ENCODE measurements at regions not wholly inside any gene's neighbourhood (a gene's known extent, or its start where the extent isn't known, plus 50 kb on each side); places are given as distances from the start of the nearest gene placed in this dataset.

- TF ChIP-seq, protein P1, sequence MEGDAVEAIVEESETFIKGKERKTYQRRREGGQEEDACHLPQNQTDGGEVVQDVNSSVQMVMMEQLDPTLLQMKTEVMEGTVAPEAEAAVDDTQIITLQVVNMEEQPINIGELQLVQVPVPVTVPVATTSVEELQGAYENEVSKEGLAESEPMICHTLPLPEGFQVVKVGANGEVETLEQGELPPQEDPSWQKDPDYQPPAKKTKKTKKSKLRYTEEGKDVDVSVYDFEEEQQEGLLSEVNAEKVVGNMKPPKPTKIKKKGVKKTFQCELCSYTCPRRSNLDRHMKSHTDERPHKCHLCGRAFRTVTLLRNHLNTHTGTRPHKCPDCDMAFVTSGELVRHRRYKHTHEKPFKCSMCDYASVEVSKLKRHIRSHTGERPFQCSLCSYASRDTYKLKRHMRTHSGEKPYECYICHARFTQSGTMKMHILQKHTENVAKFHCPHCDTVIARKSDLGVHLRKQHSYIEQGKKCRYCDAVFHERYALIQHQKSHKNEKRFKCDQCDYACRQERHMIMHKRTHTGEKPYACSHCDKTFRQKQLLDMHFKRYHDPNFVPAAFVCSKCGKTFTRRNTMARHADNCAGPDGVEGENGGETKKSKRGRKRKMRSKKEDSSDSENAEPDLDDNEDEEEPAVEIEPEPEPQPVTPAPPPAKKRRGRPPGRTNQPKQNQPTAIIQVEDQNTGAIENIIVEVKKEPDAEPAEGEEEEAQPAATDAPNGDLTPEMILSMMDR (IDR thresholded peaks at IDR 0.05; ENCODE audit: low read depth, low read length, missing control alignments), result no peak
- no peak overlapping the region for H3K4me3 ChIP-seq (replicated peaks; ENCODE audit: low read depth, low read length)
- DNase-seq (ENCODE audit: extremely low read depth, low read depth), result no peak
Measured at GRCh38 chr6:132868057-132868456, 53.7 kb downstream of the RPS12 start.

- TF ChIP-seq, protein P1 (IDR thresholded peaks at IDR 0.05; ENCODE audit: low read depth, low read length, missing control alignments), result no peak
- no peak for DNase-seq (ENCODE audit: extremely low read depth, low read depth)
- no peak overlapping the region for H3K4me3 ChIP-seq (replicated peaks; ENCODE audit: low read depth, low read length)
Measured at GRCh38 chr6:132872923-132873322, 58.6 kb downstream of the RPS12 start.

- no peak overlapping the region for H3K4me3 ChIP-seq (replicated peaks; ENCODE audit: low read depth, low read length)
- DNase-seq (ENCODE audit: extremely low read depth, low read depth), result no peak
- TF ChIP-seq, protein P1 (IDR thresholded peaks at IDR 0.05; ENCODE audit: low read depth, low read length, missing control alignments), result no peak
Measured at GRCh38 chr6:132877003-132877402, 62.6 kb downstream of the RPS12 start.

- DNase-seq (ENCODE audit: extremely low read depth, low read depth), result no peak
- TF ChIP-seq, protein P1 (IDR thresholded peaks at IDR 0.05; ENCODE audit: low read depth, low read length, missing control alignments), result no peak
- no peak overlapping the region for H3K4me3 ChIP-seq (replicated peaks; ENCODE audit: low read depth, low read length)
Measured at GRCh38 chr6:132887204-132887603, 72.8 kb downstream of the RPS12 start.

- TF ChIP-seq, protein P1 (IDR thresholded peaks at IDR 0.05; ENCODE audit: low read depth, low read length, missing control alignments), result no peak
- DNase-seq (ENCODE audit: extremely low read depth, low read depth), result no peak
- H3K4me3 ChIP-seq (replicated peaks; ENCODE audit: low read depth, low read length), result no peak overlapping the region
Measured at GRCh38 chr6:132888701-132889100, 74.3 kb downstream of the RPS12 start.

DNA sequence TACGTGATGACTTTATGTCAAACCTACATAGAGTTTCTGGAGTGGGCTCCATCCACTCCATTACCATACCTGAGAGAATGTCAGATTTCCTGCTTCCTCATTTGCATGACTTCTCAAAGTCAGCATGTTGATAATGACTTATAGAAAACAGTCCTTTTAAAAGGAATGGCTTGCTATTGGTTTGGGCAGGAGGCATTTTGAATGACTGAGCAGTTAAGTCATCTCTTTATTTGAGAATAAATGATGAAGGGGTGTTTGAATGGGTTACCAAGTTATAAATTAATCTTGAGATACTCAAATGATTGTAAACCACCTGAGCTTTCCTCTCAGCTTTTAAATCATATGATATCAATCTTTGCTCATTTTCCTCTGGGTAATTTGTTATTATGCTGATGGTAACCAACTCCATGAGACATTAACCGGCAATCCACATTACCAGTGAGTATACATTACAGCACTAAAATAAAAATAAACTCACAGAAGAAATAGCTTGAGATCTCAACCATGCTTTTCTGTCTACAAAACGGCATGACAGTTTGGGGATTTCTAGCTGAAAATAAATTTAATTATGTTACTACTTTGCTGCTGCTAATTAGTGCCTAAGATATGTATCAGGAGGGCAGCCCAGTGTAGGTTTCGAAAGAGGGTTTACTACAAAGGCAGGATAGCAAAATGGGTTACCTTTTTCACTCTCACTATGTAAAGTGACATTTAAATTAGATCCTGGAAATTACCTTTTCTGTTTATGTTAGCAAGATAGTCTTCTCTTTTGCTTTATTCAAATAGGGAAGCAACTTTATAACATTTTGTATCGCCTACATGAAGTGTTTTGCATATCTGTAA is 78.8 kb downstream of the RPS12 start:
- no peak overlapping the region for H3K4me3 ChIP-seq (replicated peaks; ENCODE audit: low read depth, low read length)
- TF ChIP-seq, protein P1 (IDR thresholded peaks at IDR 0.05; ENCODE audit: low read depth, low read length, missing control alignments), result no peak
- DNase-seq (ENCODE audit: extremely low read depth, low read depth), result no peak

Data from HFF-Myc (cell line).